GM10266 (cell line): ENCODE measurements at regions not wholly inside any gene's neighbourhood (a gene's known extent, or its start where the extent isn't known, plus 50 kb on each side); places are given as distances from the start of the nearest gene placed in this dataset.
"Not testable (repeated sequence)": the region's sequence is repeated elsewhere in the genome, so short reads cannot be mapped to it uniquely, and the experiment has no call there.

ENCODE experiments used
- DNase-seq: peaks from one replicate; pipeline ENCODE4 v3.0.0; 2012; ENCODE audit errors: extremely low spot score
- CTCF ChIP-seq: IDR thresholded peaks from 2 replicates; pipeline ENCODE4 v1.5.1; 2012; ENCODE audit warnings: mild to moderate bottlenecking, low read depth; ENCODE audit not compliant: control insufficient read depth, insufficient read depth; ENCODE audit errors: missing control alignments

- TF ChIP-seq CTCF = no peak
- DNase-seq = no peak
Measured at GRCh38 chr10:108560488-108560887, 1362.8 kb downstream of the XPNPEP1 start.

GRCh38 chr10:108556186-108556585 lies 1367.1 kb downstream of the XPNPEP1 start:
- no peak for TF ChIP-seq CTCF
- no peak for DNase-seq

- DNase-seq = no peak
- TF ChIP-seq CTCF = no peak
Measured at GRCh38 chr10:108545921-108546320, 1377.4 kb downstream of the XPNPEP1 start.

- DNase-seq = no peak
- TF ChIP-seq CTCF = peak; percentile 90
Measured at GRCh38 chr10:108544500-108545120, 1378.7 kb downstream of the XPNPEP1 start.

GRCh38 chr10:108533551-108533950 lies 1369.0 kb upstream of the SORCS1 start:
- not testable (repeated sequence) for DNase-seq

- TF ChIP-seq CTCF = no peak
- no peak for DNase-seq
Measured at GRCh38 chr10:108523016-108523800, 1358.7 kb upstream of the SORCS1 start.

- DNase-seq = no peak
Measured at GRCh38 chr10:108521827-108522492, 1357.5 kb upstream of the SORCS1 start.

More at GRCh38 chr10:108521827-108522492, 1357.5 kb upstream of the SORCS1 start:
- TF ChIP-seq CTCF = no peak
